Activated naive CD4-positive, alpha-beta T cell (primary cell): ENCODE measurements at regions not wholly inside any gene's neighbourhood (a gene's known extent, or its start where the extent isn't known, plus 50 kb on each side); places are given as distances from the start of the nearest gene placed in this dataset.

Experiments used
- DNase-seq, 4 experiments: peaks; one replicate each; lab custom pipeline; 2025; lab: John Stamatoyannopoulos, UW

DNA sequence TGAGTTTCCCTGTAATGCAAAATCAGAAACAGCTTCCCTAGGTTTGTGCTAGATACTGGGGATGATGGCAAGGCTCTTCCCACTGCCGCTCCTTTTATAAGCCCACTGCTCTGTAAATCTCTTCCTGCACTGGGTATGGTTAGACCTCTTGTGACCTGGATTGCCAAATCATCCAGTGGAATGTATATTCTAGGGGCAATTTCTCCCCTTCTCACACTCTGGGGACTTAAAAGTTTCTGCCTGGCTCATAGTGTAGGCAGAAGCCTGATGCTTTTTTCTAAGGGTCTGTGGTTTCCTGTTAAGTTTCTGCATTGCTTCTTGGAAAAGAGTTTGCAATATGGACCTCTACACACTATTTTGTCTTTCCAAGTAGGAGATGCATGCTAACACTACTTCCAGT lies 1582.0 kb upstream of the PCDH20 start:
- DNase-seq, result no peak

DNA sequence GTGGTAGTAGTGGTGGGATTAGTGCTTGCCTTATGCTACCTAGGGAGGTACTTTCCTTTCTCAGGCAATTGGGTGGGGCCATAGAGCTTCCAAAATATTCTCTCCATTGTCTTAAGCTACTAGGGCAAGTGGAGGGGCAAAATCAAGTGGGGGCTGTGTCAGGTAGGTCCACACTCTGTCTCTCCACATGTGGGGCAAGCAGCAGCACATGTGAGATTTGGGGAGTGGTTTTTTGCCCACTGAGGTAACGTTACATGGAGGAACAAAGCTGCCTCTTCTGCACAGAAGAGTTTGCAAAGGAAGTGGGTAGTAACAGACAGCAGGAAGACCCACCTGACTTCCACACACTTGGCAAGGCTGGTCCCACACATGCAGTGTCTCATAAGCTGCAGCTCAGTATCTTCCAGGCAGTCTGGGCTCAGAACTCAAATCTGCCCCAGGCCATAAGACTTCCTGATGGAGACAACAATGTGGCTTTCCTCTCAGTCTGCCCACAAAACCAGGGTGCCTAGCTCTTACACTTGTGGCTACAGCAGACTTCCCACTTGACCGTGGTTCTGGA lies 1581.5 kb upstream of the PCDH20 start:
- no peak for DNase-seq

DNA sequence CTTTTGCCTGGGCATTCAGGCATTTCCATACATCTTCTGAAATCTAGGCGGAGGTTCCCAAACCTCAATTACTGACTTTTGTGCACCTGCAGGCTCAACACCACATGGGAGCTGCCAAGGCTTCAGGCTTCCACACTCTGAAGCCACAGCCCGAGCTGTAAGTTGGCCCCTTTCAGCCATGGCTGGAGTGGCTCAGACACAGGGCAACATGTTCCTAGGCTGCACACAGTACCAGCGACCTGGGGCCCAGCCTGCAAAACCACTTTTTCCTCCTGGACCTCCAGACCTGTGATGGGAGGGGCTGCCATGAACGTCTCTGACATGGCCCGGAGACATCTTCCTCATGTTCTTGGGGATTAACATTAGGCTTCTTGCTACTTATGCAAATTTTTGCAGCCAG lies 1558.2 kb upstream of the PCDH20 start:
- DNase-seq, result no peak

GRCh38 chr13:62964522-62964921 lies 1548.9 kb upstream of the PCDH20 start:
- DNase-seq, result no peak

DNA sequence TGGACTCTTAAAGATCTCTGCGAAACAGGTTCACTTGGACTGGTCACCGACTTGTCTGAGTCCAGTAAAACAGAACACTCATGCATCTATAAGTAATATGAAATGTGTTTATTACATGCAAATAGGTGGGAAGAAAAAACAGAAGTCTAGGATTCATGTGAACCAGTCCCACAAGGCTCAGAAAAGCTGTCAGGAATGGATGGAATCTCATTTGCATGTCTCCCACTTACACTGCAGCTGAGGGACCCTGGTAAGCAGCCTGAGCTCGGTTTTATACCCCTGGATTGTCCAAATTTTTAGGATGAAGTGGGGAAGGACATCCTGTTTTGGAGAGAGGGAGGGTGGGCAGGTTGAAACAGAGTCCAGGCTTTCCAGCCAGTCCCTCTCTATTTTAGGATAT lies 1545.1 kb upstream of the PCDH20 start:
- DNase-seq, result no peak

GRCh38 chr13:62933809-62934208 lies 1518.2 kb upstream of the PCDH20 start:
- no peak for DNase-seq

DNA sequence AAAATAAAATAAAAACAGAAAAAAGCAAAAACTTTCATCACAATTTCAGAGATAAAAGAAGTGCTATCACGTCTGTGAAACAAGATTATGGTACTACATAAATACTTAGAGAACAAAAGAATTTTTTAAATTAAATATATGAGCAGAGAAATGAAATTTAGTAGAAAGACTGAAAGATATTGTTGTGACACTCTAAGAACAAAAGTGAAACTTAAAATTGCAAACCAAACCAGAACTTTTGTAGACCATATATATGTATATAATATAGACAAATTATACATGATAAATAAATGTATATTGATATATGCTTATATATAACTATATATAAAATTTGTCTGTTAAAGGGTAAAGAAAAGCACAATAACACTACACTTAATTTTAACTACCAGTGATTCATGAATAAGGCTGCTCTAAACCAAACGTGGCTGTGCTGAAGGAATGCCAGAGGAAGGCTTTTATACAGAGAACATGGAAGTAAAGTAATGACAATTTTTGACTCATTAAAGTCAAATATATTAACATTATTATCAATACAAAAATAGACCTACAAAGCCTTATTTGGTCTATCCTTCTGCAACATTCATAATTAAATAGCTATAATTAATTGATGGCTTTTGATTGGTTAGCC lies 1516.7 kb upstream of the PCDH20 start:
- DNase-seq, result no peak

DNA sequence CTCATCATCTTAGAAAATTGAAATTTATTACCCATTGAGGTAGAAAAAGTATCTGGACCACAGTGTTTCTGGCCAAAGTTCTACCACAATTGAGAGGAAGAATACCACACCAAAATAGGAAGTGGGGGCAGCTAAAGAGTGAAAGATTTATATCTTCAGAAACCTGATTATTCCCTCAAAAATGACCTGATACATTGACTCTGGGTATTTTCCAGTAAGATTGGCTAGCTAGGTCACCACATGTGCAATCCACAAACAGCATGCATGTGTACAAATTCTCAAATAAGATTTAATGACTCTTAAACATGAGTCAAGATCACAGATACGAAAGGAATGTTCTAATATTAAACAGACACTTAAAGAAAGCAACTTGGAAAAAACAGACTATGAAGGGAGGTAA lies 1516.2 kb upstream of the PCDH20 start:
- no peak for DNase-seq

DNA sequence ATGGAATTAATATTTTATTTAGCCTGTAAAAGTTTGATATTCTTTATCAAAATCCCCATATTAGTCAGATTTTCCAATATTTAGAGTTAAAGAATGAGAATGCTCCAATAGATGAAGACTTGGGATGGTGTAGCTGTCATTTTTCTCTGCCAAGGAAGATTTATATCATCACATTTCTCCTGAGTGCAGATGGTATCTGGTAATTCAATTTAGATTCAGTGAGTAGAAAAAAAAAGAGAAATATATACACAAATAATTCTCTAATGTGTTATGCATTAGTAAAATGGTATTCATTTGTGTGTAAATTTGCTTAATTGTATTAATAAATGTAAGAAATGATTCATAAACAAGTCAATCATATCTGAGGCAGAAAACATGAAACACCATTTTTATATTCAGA lies 1508.7 kb upstream of the PCDH20 start:
- no peak for DNase-seq

DNA sequence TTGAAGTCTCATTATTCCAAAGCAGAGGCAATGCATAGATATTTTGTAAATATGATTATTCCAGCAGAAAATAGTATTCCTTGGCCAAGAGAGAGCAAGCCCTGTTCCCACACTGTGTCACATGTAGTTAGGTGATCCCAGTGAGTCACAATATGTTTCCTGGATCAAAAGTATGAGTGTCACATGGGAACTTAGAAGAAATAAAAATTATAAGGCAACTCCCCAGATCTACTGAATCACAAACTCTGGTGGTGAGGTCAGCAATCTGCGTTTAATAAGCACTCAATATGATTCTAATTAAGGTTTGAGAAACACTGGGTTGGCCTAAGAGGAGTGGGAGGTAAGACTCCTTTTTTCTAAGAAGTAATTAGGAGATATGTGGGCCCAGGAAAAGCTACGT lies 1504.5 kb upstream of the PCDH20 start:
- DNase-seq, result no peak

DNA sequence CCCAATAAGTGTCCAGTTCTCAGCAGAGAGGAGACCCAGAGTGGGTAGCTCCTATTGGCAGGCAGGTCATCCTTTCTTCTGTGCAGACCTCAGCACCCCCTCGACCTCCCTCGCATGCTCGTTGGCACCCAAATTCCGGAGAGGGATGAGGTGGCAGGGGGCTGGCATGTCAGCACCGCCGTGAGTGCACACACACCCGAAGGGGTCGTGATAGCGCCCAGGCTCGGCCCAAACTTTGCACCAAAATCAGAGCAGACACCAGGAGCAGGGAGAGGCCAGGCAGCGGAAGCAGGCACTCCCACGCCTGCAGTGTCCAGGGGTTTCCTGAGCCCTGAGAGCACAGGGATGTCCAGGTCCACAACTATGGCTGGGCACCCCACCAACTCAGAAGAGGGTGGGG lies 1503.8 kb upstream of the PCDH20 start:
- no peak for DNase-seq

DNA sequence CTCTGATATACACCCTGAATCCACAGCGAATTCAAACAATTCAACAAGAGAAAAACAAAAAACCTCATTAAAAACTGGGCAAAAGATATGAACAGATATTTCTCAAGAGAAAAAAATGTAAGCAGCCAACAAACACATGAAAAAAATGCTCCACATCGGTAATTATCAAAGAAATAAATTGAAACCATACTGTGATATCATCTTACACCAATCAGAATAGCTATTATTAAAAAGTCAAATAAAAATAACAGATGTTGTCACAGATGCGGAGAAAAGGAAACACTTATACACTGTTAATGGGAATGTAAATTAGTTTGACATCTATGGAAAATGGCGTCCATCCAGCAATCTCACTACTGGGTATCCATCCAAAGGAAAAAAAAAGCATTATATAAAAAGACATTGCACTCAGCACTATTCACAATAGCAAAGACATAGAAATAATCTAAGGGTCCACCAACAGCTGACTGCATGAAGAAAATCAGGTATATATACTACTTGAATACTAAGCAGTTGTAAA lies 1495.0 kb upstream of the PCDH20 start:
- DNase-seq, result no peak

- no peak for DNase-seq
These were observed 1492.7 kb upstream of the PCDH20 start for GRCh38 chr13:62908321-62908720.

DNA sequence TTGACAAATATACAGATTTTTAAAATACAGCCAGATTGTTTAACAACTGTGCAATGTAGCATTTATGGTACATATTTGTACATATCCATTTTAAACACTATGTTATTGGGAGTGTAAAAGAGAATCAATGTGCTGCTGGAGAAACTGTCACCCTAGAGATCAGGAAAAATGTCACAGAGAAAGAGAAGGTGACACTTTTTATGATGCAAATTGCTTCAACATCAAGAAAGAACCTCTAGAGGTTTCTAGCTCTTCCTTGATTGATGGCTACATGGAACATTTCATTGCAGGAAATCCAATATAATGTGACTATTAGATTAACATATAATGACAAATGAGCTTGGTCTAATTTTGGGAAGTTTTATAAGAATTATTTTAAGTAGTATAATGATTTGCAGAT lies 1491.2 kb upstream of the PCDH20 start:
- no peak for DNase-seq

GRCh38 chr13:62906469-62906868 lies 1490.8 kb upstream of the PCDH20 start:
- no peak for DNase-seq

DNA sequence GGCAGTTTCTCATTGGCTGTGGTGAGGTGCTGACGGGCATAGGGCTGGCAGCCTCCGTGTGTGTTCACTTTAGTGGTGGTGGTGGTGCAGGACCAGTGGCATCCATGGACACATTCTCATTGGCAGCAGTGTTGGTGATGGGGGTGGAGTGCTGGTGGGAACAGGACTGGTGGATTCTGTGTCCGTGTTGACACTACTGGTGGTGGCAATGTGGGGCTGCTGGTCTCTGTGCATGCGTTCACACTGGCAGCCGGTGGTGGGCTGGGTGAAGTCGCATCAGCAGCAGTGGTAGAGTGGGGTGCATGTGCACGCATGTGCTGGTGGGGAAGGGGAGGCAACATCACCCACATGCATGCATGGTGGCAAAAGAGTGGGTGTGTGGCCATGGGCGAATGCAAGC lies 1471.4 kb upstream of the PCDH20 start:
- no peak for DNase-seq

- DNase-seq, result no peak
These were observed 1463.4 kb upstream of the PCDH20 start for GRCh38 chr13:62879071-62879470.

GRCh38 chr13:62875118-62875640 lies 1459.5 kb upstream of the PCDH20 start:
- DNase-seq, result no peak

- no peak for DNase-seq
These were observed 1434.7 kb upstream of the PCDH20 start for GRCh38 chr13:62850331-62850730.

DNA sequence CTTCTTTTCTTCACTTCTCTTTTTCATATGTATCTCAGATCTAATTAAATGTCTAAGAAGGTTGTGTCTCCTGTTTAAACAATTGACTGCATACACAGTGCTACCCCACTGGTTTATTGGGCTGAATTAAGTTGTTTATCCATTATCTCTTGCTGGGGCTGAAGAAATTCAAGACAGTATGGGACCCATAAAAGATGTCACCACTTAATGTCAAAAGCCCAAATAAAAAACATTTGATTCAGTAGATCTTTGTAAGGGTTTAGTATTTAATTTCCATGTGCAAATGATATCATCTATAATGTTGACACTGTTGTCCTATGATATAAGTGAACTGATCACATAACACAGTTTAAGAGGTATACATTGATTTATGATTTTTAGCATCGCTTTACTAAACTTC lies 1431.9 kb upstream of the PCDH20 start:
- no peak for DNase-seq

DNA sequence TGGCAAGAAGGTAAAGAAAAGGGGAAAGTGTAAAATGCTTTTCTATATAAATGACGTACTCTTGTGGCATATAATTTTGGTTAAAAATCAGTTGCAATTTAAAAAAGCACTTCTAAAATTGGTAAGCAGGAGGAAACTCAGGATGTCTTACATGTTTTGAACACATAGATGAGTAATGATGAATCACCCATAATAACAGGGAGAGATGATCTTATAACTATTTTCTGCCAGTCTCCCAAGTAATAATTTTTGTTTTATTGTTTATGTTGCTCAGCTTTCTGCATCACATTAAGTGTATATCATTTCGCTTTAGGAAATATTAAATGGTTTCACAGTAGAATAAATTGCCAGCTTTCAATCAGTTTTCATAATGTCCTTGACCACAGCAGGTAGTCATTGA lies 1430.7 kb upstream of the PCDH20 start:
- DNase-seq, result no peak

DNA sequence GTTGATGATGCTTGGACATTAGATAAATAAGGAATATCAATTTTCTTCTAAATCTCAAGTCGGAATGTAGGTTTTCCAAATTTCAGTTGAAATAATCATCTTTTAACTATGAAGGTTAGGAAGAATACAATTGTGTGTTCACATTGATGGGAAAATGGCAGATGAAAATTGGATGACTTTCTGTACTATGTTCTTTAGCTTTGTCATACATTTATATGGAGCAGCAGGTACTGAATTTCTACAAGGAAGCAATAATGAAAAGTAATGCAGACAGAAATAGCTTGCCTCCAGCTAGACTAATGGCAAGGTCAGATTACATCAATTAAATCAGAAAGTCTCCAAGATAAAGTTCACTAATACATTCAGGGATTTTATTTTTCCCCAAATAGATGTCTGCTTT lies 1423.7 kb upstream of the PCDH20 start:
- no peak for DNase-seq

- DNase-seq, result no peak
These were observed 1423.3 kb upstream of the PCDH20 start for GRCh38 chr13:62838929-62839328.

DNA sequence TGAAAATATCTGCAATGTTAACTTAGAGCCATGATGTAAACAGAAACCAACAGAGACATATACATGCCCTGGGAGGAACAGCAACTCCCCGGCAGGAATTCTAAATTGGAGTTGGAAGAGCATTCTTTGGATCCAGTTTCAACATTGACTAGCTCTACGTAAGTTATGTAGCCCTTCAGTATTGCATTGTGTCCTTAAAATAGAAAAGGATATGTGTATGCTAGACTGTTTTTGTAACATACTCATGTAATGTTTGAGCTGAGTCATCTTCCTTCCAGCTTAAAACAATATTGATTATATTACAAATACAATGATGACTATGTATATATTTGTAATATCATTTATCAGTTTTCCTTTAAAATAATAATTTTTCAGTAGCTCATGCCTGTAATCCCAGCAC lies 1422.2 kb upstream of the PCDH20 start:
- DNase-seq, result no peak
